ENCODE measurements at regions not wholly inside any gene's neighbourhood (a gene's known extent, or its start where the extent isn't known, plus 50 kb on each side); places are given as distances from the start of the nearest gene placed in this dataset.
"Not testable (repeated sequence)": the region's sequence is repeated elsewhere in the genome, so short reads cannot be mapped to it uniquely, and the experiment has no call there.

GRCh38 chr2:11075221-11075620 is 80.0 kb upstream of the SLC66A3 start:
- no peak for DNase-seq

DNA sequence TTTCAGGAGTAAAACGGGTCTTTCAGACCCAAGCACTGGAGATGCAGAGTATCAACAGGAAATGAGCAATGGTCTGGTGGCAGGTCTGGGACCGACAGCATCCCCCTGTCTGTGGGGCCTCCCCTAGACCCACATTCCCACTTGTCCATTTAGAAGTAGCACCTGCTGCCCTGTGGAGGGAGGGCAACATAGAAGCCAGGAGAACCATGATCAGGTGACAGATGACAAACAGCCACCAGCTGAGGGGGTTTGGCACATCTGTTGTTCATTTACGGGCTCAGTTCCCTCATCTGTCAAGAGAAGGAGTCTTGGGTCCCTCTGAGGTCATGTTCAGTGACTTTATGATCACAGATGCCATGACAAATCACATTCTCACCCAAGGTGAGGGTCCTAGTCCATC is 77.9 kb upstream of the SLC66A3 start:
- DNase-seq: no peak

DNA sequence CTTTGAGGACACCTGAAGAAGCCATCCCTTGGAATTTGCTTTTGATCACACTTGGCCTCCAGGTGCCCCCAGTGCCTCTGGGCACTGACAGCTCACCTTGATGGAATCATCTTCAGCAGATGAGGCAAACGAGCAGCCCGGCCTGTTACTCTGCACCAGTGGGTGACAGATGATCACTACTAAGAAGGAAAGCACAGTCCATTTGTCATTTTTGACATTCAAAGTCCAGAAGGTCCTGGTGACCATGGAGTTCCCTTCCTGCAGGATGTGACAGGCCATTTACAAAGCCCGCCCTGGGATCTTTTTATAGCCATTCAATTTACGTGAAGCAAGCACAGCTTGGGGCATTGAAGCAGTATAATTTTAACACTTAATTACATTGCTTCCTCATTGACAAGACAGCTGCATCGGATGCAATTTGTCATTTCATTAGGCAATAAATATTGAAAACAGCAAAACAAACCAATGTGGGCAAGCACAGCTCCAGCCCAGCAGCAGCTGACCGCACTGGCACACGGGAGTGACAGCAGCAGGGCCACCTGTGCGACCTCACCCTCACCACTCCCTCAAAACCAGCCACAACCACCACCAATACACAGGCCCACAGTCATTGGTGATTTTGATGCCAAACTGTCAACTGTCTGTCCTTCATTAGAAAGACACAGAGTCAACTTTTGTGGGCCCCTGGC is 76.0 kb upstream of the SLC66A3 start:
- DNase-seq: no peak

DNA sequence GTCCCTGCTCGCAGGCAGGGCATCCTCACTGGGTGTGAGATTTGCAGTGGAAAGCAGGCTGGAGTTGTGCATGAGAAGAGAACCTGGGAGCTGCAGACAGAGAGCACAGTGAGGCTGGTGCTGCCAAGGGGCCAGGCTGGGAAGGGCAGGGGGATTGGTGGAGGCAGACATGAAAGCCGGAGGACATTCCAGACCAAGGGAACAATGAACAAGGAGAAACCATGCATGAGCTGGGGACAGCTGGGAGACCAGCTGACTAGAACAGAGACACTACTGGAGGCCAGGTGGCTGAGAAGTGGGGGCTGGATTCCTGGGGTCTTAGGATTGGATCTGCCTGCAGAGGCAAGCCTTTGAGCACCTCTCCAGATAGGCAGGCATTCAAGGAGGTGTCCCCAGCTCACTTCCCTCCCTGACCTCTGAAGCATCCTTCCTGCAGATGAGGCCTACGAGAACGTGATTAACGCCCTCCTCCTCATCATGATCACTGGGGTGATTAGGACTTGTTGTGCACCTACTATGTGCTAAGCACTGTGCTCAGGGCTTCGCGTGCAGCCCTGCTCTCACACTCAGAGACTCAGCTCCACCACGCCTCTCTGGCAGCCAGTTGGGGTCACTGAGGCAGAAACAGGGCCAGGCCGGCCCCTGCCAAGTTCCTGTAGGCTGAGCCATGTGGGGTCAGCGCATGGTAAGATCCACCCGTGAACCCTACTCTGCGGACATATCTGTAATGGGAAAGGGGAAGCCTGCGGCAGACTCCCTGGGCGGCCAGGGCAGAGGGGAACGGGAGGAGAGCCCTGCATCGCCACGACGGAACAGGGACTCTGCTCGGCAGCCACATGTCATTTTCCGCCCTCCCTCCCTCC is 74.8 kb upstream of the SLC66A3 start:
- no peak for DNase-seq

DNA sequence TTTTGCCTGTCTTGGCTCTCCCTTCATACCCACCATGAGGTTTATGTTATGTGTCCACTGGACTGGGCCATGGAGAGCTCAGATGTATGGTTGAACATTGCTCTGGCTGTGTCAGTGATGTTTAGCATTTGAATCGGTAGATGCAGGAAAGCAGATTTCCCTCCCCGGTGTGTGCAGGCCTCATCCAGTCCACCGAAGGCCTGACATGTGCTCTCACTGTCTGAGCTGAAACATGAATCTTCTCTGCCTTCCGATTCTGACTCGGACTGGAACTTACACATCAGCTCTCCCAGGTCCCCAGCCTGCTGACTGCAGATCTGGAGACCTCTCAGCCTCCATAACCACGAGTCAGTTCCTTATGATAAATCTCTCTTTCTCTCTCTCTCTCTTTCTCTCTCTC is 72.4 kb upstream of the SLC66A3 start:
- DNase-seq: no peak

DNA sequence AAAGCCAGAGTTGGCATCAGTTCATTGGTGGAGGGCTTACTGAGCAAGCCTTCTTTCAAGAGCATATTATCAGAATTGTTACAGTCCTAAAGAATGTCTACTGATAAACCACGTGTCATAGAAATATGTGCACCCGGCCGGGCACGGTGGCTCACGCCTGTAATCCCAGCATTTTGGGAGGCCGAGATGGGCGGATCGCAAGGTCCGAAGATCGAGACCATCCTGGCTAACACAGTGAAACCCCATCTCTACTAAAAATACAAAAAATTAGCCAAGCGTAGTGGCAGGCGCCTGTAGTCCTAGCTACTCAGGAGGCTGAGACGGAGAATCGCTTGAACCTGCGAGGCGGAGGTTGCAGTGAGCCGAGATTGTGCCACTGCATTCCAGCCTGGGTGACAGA is 66.4 kb upstream of the SLC66A3 start:
- not testable (repeated sequence) for DNase-seq

DNA sequence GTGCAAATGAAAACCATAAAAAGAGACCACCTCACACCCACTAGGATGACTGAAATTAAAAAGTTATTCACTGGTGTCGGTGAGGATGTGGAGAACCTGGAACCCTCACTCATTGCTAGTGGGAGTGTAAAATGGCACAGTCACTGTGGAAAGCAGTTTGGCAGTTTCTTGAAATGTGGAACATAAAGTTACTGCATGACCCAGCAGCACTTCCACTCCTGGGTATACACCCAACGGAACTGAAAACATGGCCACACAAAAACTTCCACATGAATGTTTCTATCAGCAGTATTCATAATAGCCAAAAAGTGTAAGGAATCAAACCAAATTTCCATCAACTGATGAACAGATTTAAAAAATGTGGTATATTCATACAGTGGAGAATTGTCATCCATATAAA is 65.1 kb upstream of the SLC66A3 start:
- no peak for DNase-seq

GRCh38 chr2:11092701-11093335 is 62.4 kb upstream of the SLC66A3 start:
- no peak for DNase-seq

- DNase-seq: no peak
Measured at GRCh38 chr2:11093467-11093866, 61.8 kb upstream of the SLC66A3 start.

GRCh38 chr2:11094021-11094810 is 61.1 kb upstream of the SLC66A3 start:
- DNase-seq: no peak

GRCh38 chr2:11096591-11096990 is 58.7 kb upstream of the SLC66A3 start:
- no peak for DNase-seq

DNA sequence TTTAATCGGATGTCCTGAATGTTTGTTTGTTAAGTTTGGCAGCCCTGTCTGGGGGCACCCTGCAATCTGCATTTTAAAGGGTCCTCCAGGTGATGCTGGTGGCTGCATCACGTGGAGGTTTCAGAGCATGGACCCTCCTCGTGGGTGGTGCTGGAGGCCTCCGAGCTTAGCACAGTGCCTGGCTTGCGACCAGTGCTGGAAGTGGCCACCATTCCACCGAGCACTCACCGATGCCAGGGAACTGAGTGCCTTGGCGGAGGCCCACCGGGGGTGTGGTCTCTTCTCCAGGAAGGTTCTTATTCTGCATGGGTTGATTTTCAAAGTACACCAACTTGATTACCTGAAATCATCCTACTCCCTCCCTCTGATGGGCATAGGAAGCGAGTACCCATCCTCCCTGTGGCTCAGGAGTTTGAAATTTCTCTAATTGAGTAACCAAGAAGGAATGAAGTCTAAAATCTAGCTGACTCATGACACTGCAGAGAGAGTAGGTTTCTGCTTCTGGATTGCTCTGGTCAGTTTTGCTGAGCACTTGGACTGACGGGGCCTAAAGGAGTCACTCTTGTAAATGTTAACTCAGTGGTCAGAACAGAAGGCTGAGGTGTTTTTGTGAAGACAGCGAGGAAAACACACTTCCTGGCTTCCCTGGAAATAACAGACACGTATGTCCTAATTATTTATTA is 58.1 kb upstream of the SLC66A3 start:
- DNase-seq: no peak

GRCh38 chr2:11097854-11098387 is 57.3 kb upstream of the SLC66A3 start:
- no peak for DNase-seq

- DNase-seq: no peak
Measured at GRCh38 chr2:11099122-11100065, 55.9 kb upstream of the SLC66A3 start.

DNA sequence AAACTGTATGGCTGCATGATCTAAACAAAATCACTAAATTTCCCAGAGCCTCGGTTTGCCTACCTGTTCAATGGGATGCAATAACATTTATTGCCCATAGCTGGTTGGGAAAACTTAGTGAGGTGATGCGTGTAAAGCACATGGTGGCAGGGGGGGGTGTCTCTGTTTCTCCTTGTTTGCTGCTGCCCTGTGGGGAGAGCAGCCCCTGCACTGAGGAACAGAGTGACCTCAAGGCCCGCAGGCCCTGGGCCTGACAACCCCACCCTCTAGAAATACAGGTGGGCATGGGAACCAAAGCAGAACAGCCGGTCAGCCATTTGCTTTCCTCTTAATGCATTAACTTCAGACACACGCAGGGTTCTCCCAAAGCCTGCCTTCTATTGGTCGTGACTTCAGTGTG is 55.1 kb upstream of the SLC66A3 start:
- no peak for DNase-seq

GRCh38 chr2:11100976-11101375 is 54.3 kb upstream of the SLC66A3 start:
- no peak for DNase-seq

- no peak for DNase-seq
Measured at GRCh38 chr2:11101430-11101829, 53.8 kb upstream of the SLC66A3 start.

- no peak for DNase-seq
Measured at GRCh38 chr2:11102466-11102865, 52.8 kb upstream of the SLC66A3 start.

- DNase-seq: no peak
Measured at GRCh38 chr2:11102956-11103860, 52.1 kb upstream of the SLC66A3 start.

All from NCI-H187 (cell line).